Activated CD4-positive, alpha-beta T cell treated with anti-CD3 and anti-CD28 coated beads for 24 hours (primary cell): ENCODE measurements at regions not wholly inside any gene's neighbourhood (a gene's known extent, or its start where the extent isn't known, plus 50 kb on each side); places are given as distances from the start of the nearest gene placed in this dataset.
"Not testable (repeated sequence)": the region's sequence is repeated elsewhere in the genome, so short reads cannot be mapped to it uniquely, and the experiment has no call there.

Experiments used
- DNase-seq, 2 donors: peaks; one replicate each; pipeline ENCODE4 v3.0.0-alpha.2; 2020; ENCODE audit warnings: low read depth in 2 of 2

DNA sequence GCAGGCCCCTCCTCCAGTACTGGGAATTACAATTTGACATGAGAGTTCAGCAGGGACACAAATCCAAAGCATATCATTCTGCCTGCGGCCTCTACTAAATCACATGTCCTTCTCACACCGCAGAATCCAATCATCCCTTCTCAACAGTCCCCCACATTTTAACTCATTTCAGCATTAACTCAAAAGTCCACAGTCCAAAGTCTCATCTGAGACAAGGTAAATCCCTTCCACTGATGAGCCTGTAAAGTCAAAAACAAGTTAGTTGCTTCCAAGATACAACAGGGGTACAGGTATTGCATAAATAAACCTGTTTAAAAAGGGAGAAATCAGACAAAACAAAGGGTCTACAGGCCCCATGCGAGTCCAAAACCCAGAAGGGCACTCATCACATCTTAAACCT lies 64.0 kb downstream of the EBNA1BP2 start:
- DNase-seq: no peak

DNA sequence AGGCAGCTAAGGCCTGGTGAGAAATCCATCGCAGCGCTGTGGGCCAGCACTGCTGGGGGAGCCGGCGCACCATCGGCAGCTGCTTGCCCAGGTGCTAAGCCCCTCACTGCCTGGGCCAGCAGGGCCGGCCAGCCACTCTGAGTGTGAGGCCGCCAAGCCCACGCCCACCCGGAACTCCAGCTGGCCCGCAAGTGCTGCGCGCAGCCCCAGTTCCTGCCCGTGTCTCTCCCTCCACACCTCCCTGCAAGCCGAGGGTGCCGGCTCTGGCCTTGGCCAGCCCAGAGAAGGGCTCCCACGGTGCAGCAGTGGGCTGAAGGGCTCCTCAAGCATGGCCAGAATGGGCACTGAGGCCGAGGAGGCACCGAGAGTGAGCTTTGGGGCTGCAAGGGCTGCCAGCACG lies 64.4 kb downstream of the EBNA1BP2 start:
- no peak for DNase-seq

DNA sequence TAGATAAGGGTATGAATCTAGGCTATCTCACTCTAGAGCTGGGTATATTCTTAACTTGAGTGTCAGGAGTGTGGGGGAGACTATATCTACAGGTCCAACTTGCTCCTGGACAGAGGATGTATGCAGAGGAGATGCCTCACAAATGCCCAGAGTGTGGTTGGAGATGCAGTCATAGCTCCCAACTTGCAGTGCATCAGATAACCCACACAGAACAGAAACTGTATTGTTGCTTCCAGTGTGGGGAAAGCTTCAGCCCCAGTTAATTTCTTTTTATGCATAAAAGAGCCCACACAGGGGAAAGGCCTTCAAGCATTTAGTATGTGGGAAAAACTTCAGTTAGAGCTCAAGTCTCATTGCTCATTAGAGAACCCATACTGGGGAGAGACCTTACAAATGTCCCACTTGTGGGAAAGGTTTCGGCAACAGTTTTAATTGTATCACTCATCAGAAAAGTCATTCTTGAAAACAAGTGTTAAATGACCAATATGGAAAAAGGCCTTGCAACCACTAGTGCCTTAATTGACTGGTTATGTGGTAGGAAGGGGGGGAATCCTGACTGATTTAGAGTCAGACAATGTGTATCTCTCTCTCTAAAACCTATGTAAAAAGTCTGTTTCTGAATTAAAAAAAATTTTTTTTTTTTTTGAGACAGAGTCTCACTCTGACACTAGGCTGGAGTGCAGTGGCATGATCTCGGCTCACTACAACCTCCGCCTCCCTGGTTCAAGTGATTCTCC lies 67.9 kb downstream of the EBNA1BP2 start:
- DNase-seq: no peak

DNA sequence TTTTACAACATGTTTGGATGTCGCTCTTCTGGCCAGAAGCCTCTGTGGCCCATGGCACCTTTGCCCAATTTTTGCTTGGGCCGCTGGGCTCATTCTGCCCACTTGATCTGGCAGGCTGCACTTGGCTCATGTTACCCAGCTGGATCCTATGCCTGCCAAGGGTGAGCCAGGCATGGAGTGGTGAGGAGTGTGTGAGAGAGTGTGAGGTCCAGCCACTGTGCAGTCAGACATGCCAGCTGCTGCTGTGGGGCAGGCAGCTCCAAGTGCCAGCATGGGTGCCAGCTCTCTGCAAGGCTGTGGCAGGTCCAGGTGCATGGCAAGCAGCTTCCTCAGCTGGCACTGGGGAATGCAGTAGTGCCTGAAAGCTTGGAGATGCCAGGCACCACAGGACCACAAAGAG lies 71.0 kb downstream of the EBNA1BP2 start:
- no peak for DNase-seq

DNA sequence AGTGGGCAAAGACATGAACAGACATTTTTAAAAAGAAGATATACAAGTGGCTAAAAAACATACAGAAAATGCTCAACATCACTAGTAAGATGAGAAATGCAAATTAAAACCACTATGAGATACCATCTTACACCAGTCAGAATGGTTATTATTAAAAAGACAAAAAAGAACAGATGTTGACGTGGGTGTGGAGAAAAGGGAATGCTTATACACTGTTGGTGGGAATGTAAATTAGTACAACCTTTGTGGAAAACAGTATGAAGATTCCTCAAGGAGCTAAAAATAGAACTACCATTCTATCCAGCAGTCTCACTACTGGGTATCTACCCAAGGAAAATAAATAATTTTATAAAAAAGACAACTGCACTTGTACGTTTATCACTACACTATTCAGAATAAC lies 73.9 kb downstream of the EBNA1BP2 start:
- no peak for DNase-seq

DNA sequence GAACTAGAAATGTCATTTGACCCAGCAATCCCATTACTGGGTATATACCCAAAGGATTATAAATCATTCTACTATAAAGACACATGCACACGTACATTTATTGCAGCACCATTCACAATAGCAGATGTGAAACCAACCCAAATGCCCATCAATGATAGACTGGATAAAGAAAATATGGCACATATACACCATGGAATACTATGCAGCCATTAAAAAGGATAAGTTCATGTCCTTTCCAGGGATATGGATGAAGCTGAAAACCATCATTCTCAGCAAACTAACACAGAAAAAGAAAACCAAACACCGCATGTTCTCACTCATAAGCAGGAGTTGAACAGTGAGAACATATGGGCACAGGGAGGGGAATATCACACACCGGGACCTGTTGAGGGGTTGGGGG lies 75.6 kb downstream of the EBNA1BP2 start:
- DNase-seq: not testable (repeated sequence)

DNA sequence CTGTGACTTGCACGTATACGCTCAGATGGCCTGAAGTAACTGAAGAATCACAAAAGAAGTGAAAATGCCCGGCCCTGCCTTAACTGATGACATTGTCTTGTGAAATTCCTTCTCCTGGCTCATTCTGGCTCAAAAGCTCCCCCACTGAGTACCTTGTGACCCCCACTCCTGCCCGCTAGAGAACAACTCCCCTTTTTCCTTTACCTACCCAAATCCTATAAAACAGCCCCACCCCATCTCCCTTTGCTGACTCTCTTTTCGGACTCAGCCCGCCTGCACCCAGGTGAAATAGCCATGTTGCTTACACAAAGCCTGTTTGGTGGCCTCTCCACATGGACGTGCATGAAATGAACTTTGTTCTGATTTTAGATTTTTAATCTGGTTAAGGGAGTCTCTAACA lies 81.3 kb downstream of the EBNA1BP2 start:
- DNase-seq: not testable (repeated sequence)

DNA sequence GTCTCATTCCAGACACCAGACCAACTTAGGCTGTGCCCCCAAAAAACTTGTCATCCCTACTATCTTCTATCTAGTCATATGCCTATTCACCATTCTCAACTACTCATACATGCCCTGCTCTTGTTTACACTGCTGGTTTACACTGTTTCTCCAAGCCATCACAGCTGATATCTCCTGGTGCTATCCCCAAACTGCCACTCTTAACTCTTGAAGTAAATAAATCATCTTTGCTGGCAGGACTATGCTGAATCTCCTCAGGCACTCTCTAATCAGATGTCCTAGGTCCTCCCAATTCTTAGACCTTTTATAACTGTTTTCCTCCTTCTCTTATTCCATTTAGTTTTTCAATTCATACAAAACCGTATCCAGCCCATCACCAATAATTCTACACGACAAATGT lies 81.9 kb downstream of the EBNA1BP2 start:
- not testable (repeated sequence) for DNase-seq

DNA sequence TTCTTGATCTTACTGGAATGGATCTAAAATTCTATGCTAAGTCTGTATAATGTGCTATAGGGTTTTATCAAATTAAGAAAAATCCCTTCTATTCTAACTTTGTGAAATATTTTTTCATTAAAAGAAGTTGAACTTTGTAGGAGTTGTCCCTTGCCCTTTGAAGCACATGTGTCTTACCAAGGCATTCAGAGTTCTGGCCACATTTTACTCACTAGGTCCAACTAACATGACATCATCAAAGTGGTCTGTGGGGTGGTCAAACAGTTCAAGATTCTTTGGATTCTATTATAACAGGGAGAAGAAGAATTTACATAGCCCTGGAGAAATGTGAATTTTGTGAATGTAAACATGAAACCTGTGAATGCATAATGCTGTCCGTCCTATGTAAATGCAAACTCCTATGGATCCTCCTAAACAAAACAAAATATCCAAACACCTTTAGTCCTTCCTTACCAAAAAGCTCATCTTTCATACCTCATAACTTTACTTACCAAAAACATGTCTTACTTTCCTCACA lies 88.7 kb downstream of the EBNA1BP2 start:
- DNase-seq: no peak

DNA sequence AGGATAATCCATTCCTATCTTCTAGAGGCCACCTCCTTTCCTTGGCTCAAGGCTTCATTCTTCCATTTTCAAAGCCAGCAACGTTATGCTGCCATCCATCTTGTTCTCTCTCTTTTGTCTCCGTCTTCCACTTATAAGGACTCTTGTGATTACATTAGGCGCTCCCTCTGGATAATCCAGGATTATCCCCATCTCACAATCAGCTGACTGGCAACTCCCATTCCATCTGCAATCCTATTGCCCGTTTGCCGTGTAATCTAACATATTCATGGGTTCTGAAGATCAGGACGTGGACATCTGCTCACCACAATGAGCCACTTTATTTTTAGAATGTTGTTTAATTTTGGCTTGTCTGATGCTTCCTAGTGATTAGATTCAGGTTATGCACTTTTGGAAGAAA lies 89.3 kb downstream of the EBNA1BP2 start:
- no peak for DNase-seq

DNA sequence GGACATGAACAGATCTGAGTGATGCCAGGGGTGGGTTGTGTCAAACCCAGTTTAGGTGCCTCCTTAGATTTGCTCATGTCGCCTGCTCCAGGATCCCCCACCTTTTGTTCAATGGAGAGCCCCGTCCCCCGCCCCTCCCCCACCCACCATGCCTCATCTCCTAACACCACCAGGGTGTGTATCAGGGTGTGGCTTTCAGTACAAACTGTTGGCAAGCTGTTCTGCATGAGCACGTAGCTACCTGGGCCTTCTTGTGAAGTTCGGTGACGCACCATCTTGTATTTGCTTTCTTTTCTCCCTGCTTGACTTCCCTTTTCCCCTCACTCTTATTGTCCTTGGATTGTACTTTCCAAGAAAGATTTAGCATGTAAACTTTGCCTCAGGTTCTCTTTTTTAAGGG lies 94.8 kb downstream of the EBNA1BP2 start:
- DNase-seq: no peak

DNA sequence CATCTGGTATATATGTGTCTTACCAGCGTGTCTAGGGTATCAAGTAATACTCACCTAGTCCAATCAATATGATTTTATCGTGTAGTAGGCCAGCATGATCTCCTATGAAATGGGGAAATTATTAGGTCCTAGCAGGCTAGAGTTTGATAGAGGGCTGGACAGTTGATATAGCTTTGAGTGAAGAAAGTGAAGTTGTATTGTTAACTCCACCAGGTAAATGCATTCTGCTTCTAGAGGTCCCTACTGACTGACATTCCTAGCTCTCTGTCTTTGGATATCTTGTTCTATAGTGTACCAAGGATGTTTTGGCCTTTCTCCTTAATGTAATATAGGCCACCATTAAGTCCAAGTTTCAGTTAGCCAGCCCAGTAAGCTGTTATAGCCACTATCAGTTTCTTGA lies 97.4 kb downstream of the EBNA1BP2 start:
- DNase-seq: no peak

DNA sequence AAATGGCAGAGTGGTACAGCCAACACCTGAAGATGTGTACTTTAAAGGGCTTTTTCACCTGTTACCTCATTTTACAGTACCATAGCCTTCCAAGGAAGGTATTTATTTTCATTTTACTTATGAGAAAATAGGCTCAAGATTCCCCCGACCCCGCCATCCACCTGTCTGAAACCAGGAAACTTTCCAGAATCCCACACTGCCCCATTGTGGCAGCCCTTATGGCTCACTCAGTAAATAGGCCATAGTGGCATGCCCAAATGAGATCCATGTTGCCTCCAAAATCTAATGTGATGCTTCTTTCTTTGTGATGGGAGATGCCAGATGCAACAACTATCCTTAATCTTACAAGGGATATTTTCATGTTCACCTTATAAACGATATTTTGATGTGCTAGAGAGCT lies 97.8 kb downstream of the EBNA1BP2 start:
- no peak for DNase-seq

DNA sequence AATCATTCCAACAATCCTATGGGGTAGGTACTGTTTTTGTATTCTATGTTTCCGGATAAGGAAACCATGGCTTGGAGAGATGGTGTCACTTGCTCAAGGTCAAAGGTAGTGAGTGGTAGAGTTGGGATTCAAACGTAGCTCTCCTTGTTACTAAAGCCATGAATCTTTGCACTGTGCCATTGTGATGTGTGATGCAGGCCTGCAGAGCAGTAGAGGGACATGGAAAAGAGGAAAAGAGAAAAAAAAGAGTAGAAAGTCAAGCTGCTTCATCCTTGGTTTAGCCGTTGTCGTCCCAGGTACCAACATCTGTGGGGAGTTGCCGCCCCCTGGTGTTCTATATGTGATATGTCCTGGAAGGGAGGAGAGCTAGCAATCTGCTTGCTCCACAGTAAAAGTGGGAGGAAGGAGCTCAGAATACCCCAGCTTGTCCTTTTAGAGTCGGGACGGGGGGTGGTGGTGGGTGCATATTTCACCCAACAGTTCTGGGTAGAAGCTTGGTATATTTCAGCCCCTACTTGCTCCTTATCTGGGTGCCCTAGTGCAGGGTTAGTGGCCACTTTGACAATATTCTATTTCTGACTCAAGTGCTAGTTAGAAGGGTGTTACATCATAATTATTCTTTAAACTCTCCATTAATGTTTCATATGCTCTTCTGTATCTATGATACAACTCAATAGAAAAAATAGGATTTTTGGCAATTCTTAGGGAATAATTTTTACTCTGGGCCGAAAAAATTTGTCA lies 98.4 kb downstream of the EBNA1BP2 start:
- peak; percentile 55 to 58 for DNase-seq

DNA sequence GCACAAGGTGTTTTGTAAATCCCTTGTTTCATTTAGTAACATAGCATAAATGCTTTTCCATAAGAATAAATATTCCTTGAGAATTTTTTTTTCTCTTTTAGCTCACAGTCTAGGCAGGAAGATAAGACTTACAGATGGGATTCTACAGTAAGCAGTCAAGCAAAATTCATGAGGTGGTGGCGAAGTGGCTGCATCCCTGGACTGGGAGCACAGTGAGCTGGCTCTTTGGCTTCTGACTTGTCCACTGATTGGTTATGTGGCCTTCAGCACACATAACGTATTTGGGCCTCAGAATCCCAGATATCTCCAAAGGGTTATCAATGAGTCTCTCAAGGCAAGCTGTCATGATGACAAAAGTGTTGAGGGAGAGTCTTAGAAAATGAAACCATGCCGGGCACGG lies 99.8 kb downstream of the EBNA1BP2 start:
- DNase-seq: no peak

DNA sequence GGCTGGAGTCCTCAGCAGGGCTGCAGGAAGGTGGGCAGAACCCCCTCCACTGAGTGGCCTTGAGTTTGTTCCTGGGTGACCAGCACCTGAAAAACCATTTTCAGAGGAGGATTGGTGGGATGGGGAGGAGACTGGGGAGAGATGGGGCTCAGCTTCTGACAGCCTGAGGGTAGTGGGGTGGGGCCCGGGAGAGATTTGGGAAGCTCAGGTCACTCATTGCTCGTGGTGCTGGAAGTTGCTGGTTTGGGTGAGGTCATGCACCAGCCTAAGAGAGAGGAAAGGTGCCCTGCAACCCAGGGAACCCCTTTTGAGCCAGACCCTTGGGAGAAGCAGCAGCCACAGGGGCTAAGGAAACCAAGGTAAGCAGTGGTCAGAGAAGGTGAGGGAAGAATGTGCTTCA lies 100.8 kb downstream of the EBNA1BP2 start:
- no peak for DNase-seq

DNA sequence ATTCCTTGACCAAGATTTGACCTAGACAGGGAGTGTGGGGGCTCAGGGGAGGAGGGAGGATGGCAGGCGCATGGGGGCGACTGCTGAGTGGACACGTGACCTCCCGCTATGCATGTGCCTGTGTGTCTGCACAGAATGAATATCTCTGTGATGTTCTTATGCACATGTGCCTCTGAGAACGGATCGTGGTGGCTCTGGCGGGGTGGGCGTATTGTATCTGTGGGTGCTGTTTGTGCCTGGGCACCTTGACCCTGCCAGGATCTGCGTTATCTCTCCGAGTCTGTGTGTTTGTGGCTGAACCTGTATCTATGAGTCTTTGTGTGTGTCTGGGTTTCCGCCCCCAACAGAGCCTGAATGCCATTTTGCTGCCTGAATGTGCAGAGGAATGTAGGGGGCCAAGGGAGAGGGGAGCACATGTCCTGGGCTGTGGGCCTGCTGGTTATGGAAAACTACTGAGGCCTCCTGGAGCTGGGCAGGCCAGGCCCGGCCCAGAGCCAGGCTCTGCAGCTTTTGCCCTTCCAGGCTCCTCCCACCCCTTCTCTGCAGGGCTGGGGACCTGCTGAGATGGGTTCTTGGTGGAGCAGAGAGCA lies 102.5 kb downstream of the EBNA1BP2 start:
- DNase-seq: no peak

DNA sequence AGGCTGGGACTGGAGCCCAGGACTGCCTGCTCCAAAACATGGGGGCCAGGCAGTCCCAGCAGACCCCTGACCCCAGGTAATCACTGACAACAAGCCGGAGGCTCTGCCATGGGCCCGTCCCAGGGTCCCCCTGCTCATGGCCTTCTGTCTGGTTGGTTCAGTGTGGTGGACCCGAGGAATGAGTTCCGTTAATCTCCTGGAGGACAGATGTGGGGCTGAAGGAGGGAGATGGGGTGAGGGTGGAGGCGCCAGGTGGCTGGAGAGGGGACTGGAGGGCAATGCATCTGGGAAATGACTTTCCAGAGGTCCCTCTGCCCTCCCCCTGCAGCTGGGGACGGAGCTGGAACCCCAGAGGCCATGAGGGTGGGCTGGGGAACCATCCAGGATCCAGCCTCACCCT lies 103.2 kb downstream of the EBNA1BP2 start:
- DNase-seq: no peak

DNA sequence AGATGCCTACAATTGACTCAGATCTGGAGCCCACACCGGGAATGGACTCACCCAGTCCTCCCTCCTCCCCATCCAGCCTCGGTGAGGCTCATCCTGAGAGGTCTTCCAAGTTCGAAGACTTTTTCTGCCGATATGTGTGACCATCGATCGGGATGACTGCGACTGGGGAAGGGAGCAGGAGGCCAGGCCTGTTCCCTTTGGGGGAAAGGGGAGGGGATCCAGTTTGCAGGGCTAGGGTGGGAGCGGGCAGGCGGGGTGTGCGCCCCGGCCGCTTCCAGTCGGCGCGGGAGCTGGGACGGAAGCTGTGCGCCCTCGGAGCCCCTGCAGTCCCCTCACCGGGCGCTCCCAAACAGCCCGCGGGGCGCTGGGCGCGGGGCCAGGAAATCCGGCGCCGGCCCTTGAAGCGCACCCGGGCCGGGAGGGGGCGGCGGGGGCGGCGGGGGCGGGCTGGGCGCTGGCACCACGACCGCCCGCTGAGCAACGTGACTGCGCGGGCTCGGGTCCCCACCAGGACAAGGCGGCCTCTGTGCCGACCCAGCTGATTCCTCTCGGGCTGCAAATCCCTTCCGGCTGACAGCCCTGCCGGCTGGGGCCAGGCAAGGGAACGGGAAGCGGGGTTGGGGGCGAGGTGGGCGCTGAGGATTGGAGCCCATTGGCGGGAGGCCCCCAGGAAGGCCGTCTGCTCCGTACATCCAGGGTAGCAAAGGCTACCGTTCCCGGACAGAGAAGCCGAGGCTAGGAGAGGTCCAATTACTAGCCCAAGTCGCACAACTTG lies 103.9 kb downstream of the EBNA1BP2 start:
- no peak for DNase-seq

DNA sequence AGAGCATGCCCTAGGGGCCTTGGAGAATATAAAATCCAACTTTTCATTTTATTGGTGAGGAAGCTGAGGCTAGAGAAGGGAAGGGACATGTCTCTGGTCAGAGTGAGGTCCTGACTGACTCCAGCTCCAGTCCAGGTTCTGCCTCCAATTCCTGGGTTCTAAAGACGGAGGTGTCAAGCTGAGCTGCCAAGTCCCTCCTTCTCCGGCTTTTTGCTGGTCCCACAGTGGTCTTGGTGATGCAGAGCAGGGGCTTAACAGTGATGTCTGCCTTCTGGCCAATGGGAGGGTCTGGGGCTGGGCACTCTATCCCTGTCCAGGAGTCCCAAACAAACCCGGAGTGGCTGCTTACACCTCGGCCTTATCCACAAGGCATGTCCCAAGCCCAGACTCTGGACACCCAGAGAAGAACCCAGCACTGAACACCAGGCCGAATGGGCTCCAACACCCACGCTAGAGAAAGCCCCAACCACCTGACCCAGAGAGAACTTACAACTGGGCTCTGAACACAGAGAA lies 104.8 kb downstream of the EBNA1BP2 start:
- DNase-seq: no peak

DNA sequence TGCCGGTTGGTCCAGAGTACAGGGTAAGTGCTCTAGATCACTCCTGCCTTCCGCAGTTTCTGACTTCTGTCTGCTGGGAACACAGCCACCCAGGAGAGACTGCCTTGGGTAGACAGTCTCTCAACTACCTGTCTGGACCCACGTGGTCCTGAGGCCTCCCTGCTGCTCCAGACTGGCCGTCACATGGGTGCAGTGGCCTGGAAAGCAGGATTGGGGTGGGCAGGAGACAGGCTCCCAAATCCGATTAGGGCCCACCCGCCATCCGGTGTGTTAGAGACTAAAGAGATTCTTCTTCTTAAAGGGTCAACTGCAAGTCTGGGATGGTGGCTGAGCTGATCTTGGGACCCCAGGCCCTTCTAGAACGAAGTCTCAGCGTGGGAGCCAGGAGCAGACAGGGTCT lies 105.5 kb downstream of the EBNA1BP2 start:
- no peak for DNase-seq
